HCT116 (cell line): ENCODE measurements at regions not wholly inside any gene's neighbourhood (a gene's known extent, or its start where the extent isn't known, plus 50 kb on each side); places are given as distances from the start of the nearest gene placed in this dataset.

Experiments used
- CEBPB ChIP-seq: IDR thresholded peaks from 2 replicates; pipeline ENCODE4 v1.6.1; 2012; ENCODE audit warnings: low read depth
- CTCF ChIP-seq, 3 experiments: fragments of 200-600 bp in 1 of 3; sonication (generic) in 1 of 3; IDR thresholded peaks in 2 of 3; conservative IDR thresholded peaks in 1 of 3; 2 replicates each; pipeline ENCODE4 v1.5.1; 2012 to 2017; ENCODE audit warnings: low read depth in 2 of 3, low read length in 2 of 3, antibody characterized with exemption in 1 of 3, borderline replicate concordance in 1 of 3, control low read depth in 1 of 3, mild to moderate bottlenecking in 1 of 3, mixed read lengths in 1 of 3, mixed run types in 1 of 3, moderate library complexity in 1 of 3; ENCODE audit not compliant: insufficient read depth in 1 of 3
- EGR1 ChIP-seq: IDR thresholded peaks from 2 replicates; pipeline ENCODE4 v1.6.1; 2012; ENCODE audit warnings: low read depth
- ELF1 ChIP-seq: IDR thresholded peaks from 2 replicates; pipeline ENCODE4 v1.6.1; 2012; ENCODE audit warnings: low read depth, borderline replicate concordance
- EZH2 ChIP-seq: fragments of 200-600 bp; sonication (generic); IDR thresholded peaks from 2 replicates; pipeline ENCODE4 v1.6.1; 2017; ENCODE audit warnings: antibody characterized with exemption, mixed run types
- EZH2phosphoT487 ChIP-seq: fragments of 200-600 bp; IDR thresholded peaks from 2 replicates; pipeline ENCODE4 v1.6.1; 2018; ENCODE audit warnings: antibody characterized with exemption, borderline replicate concordance
- JUND ChIP-seq: IDR thresholded peaks from 2 replicates; pipeline ENCODE4 v1.6.1; 2012
- MAX ChIP-seq: IDR thresholded peaks from 2 replicates; pipeline ENCODE4 v1.6.1; 2012
- POLR2A ChIP-seq: IDR thresholded peaks from 2 replicates; pipeline ENCODE4 v1.7.0; 2011; ENCODE audit warnings: borderline replicate concordance; ENCODE audit not compliant: insufficient read depth, insufficient read length; ENCODE audit errors: extremely low read depth
- POLR2AphosphoS5 ChIP-seq: IDR thresholded peaks from 2 replicates; pipeline ENCODE4 v1.6.1; 2011; ENCODE audit warnings: mild to moderate bottlenecking, low read depth, low read length, moderate library complexity
- REST ChIP-seq: IDR thresholded peaks from 2 replicates; pipeline ENCODE4 v1.6.1; 2012; ENCODE audit warnings: low read depth
- SRF ChIP-seq: IDR thresholded peaks from 2 replicates; pipeline ENCODE4 v1.6.1; 2012; ENCODE audit warnings: low read depth
- YY1 ChIP-seq: IDR thresholded peaks from 2 replicates; pipeline ENCODE4 v1.6.1; 2011; ENCODE audit warnings: low read length, low read depth, moderate library complexity, mild to moderate bottlenecking; ENCODE audit not compliant: insufficient replicate concordance; ENCODE audit errors: extremely low read depth

GRCh38 chr15:69767191-69767590 is 314.6 kb downstream of the RPLP1 start:
- TF ChIP-seq CTCF (IDR thresholded peaks at IDR 0.05 in 2 of 3, conservative IDR thresholded peaks at IDR 0.05 in 1 of 3; ENCODE audit: borderline replicate concordance in 1 of 3, insufficient read depth in 1 of 3, low read depth in 2 of 3, low read length in 2 of 3) (no peak), POLR2AphosphoS5 (no peak), EZH2phosphoT487 (no peak), EGR1 (no peak), YY1 (no peak), SRF (no peak), REST (no peak), EZH2 (no peak), CEBPB (no peak), POLR2A (no peak), MAX (no peak), JUND (no peak), ELF1 (no peak)
